HepG2 (cell line): ENCODE measurements at regions not wholly inside any gene's neighbourhood (a gene's known extent, or its start where the extent isn't known, plus 50 kb on each side); places are given as distances from the start of the nearest gene placed in this dataset.

Experiments used
- ATAC-seq: fragments of 200-7000 bp; cut with Tn5 transposase; 3 replicates; pipeline ENCODE4 v1.9.1; 2020; ENCODE audit warnings: mild to moderate bottlenecking, moderate library complexity
- BruUV-seq: library from RNA; stranded (reverse); fragments of 400-500 nt; replicated peaks from 2 replicates; lab custom pipeline; 2021; lab: Mats Ljungman, UMichigan
- CTCF ChIA-PET: fragments of 300-600 bp; formaldehyde crosslinking; extraction: SDS; loops from one replicate; lab custom pipeline; 2021; ENCODE audit warnings: low total read pairs, inconsistent platforms, low intra/inter-chr PET ratio; lab: Yijun Ruan, JAX
- POLR2A ChIA-PET: fragments of 350-600 bp; sonication (Branson Sonifier 250); formaldehyde crosslinking; loops from one replicate; lab custom pipeline; 2020; ENCODE audit warnings: antibody characterized with exemption, inconsistent platforms; lab: Yijun Ruan, JAX
- DNase-seq: peaks from one replicate; pipeline ENCODE4 v3.0.0-alpha.2; 2015; ENCODE audit warnings: low spot score
- FAIRE-seq: peaks from 3 replicates; lab custom pipeline; 2011; peaks lifted over from hg19 to GRCh38; lab: Jason Lieb, UNC
- H2AFZ ChIP-seq: one replicate; pipeline ENCODE4 v1.6.1; 2011; ENCODE audit warnings: low read length, inconsistent platforms
- H3K27ac ChIP-seq: fragments of 300-600 bp; 3 replicates; pipeline ENCODE4 v1.8.0; 2011; ENCODE audit warnings: mixed run types, mild to moderate bottlenecking, mixed read lengths, low read length, inconsistent platforms; ENCODE audit not compliant: insufficient read depth; ENCODE audit errors: extremely low read length
- H3K27me3 ChIP-seq, 2 experiments: fragments of 200-600 bp in 1 of 2; 2 replicates in 1 of 2; 3 replicates in 1 of 2; pipeline versions ENCODE4 v1.6.0 to v1.8.0; 2011; ENCODE audit warnings: low read length in 2 of 2, mild to moderate bottlenecking in 2 of 2, moderate library complexity in 2 of 2, inconsistent platforms in 1 of 2; ENCODE audit not compliant: insufficient read depth in 2 of 2, control insufficient read depth in 1 of 2
- H3K36me3 ChIP-seq, 2 experiments: fragments of 200-600 bp in 1 of 2; replicated peaks in 1 of 2; 2 replicates in 1 of 2; 3 replicates in 1 of 2; pipeline versions ENCODE4 v1.5.1 to v1.8.0; 2011; ENCODE audit warnings: low read length in 2 of 2, inconsistent platforms in 1 of 2; ENCODE audit not compliant: insufficient read depth in 2 of 2, control insufficient read depth in 1 of 2
- H3K4me1 ChIP-seq: 2 replicates; pipeline ENCODE4 v1.5.1; 2012; ENCODE audit warnings: low read length, inconsistent platforms; ENCODE audit not compliant: insufficient read depth
- H3K4me2 ChIP-seq: 2 replicates; pipeline ENCODE4 v1.6.0; 2011; ENCODE audit warnings: low read depth, low read length, inconsistent platforms
- H3K4me3 ChIP-seq, 3 experiments: fragments of 200-600 bp in 1 of 3; sonication (generic), shearing (Covaris generic) in 1 of 3; replicated peaks in 1 of 3; 2 replicates each; pipeline ENCODE4 v1.5.1; 2011 to 2016; ENCODE audit warnings: low read length in 3 of 3, inconsistent platforms in 2 of 3, low read depth in 2 of 3, mild to moderate bottlenecking in 2 of 3, control low read depth in 1 of 3, mixed read lengths in 1 of 3; ENCODE audit not compliant: insufficient read depth in 1 of 3
- H3K79me2 ChIP-seq: one replicate; pipeline ENCODE4 v1.6.1; 2011; ENCODE audit warnings: low read length, inconsistent platforms; ENCODE audit not compliant: insufficient read depth
- H3K9ac ChIP-seq: 2 replicates; pipeline ENCODE4 v1.6.0; 2011; ENCODE audit warnings: mild to moderate bottlenecking, low read depth, low read length, inconsistent platforms; ENCODE audit not compliant: insufficient read depth
- H3K9me3 ChIP-seq: 2 replicates; pipeline ENCODE4 v1.5.1; 2012; ENCODE audit warnings: mild to moderate bottlenecking, low read length
- H4K20me1 ChIP-seq: 2 replicates; pipeline ENCODE4 v1.6.0; 2011; ENCODE audit warnings: inconsistent platforms, mild to moderate bottlenecking, low read length, moderate library complexity; ENCODE audit not compliant: insufficient read depth
- CTCF ChIP-seq: sonication (generic); formaldehyde crosslinking; IDR thresholded peaks from 2 replicates; pipeline ENCODE4 v1.5.0; 2020; ENCODE audit warnings: mild to moderate bottlenecking, missing genetic modification reagents, moderate library complexity
- ELF4 ChIP-seq: sonication (generic); formaldehyde crosslinking; IDR thresholded peaks from 2 replicates; pipeline ENCODE4 v1.5.0; 2020; ENCODE audit warnings: missing genetic modification reagents, mild to moderate bottlenecking, moderate library complexity, borderline replicate concordance
- MEF2D ChIP-seq: sonication (generic); formaldehyde crosslinking; IDR thresholded peaks from 2 replicates; pipeline ENCODE4 v1.5.1; 2020; ENCODE audit warnings: mild to moderate bottlenecking, missing genetic modification reagents
- MTF2 ChIP-seq: sonication (generic); formaldehyde crosslinking; IDR thresholded peaks from 2 replicates; pipeline ENCODE4 v1.5.0; 2020; ENCODE audit warnings: missing genetic modification reagents, borderline replicate concordance
- NAIF1 ChIP-seq: sonication (generic); formaldehyde crosslinking; IDR thresholded peaks from 2 replicates; pipeline ENCODE4 v1.5.0; 2020; ENCODE audit warnings: mild to moderate bottlenecking, missing genetic modification reagents, borderline replicate concordance
- NKX3-1 ChIP-seq: sonication (generic); formaldehyde crosslinking; IDR thresholded peaks from 2 replicates; pipeline ENCODE4 v1.5.0; 2020; ENCODE audit warnings: missing genetic modification reagents
- PHF21A ChIP-seq: sonication (generic); formaldehyde crosslinking; IDR thresholded peaks from 2 replicates; pipeline ENCODE4 v1.5.0; 2020; ENCODE audit warnings: mild to moderate bottlenecking, missing genetic modification reagents
- STAG1 ChIP-seq: sonication (generic); formaldehyde crosslinking; IDR thresholded peaks from 2 replicates; pipeline ENCODE4 v1.4.0; 2020; ENCODE audit warnings: missing genetic modification reagents
- TSC22D2 ChIP-seq: sonication (generic); formaldehyde crosslinking; IDR thresholded peaks from 2 replicates; pipeline ENCODE4 v1.5.1; 2020; ENCODE audit warnings: missing genetic modification reagents, mild to moderate bottlenecking, borderline replicate concordance
- ZBTB8A ChIP-seq: sonication (generic); formaldehyde crosslinking; IDR thresholded peaks from 2 replicates; pipeline ENCODE4 v1.4.0; 2020; ENCODE audit warnings: mild to moderate bottlenecking, low read depth, missing genetic modification reagents, borderline replicate concordance
- ZFP36 ChIP-seq: fragments of 150-350 bp; IDR thresholded peaks from 2 replicates; pipeline ENCODE4 v1.6.1; 2018; ENCODE audit warnings: borderline replicate concordance, low read length, low read depth; ENCODE audit not compliant: partially characterized antibody
- ZNF136 ChIP-seq: sonication (generic); formaldehyde crosslinking; IDR thresholded peaks from 2 replicates; pipeline ENCODE4 v1.8.1; 2022; ENCODE audit warnings: low read depth, mild to moderate bottlenecking, moderate library complexity, missing genetic modification reagents
- ZNF569 ChIP-seq: sonication (generic); formaldehyde crosslinking; IDR thresholded peaks from 2 replicates; pipeline ENCODE4 v1.5.0; 2020; ENCODE audit warnings: mild to moderate bottlenecking, missing genetic modification reagents, moderate library complexity, borderline replicate concordance
- ZNF619 ChIP-seq: sonication (generic); formaldehyde crosslinking; IDR thresholded peaks from 2 replicates; pipeline ENCODE4 v1.4.0; 2020; ENCODE audit warnings: mild to moderate bottlenecking, missing genetic modification reagents
- ZNF761 ChIP-seq: sonication (generic); formaldehyde crosslinking; conservative IDR thresholded peaks from 2 replicates; pipeline ENCODE4 v1.4.0; 2020; ENCODE audit warnings: mild to moderate bottlenecking, missing genetic modification reagents
- WGBS: methylation state at CpG from one replicate; pipeline ENCODE4 v1.1.6; 2017; ENCODE audit warnings: low lambda C conversion rate; 5-methylcytosine and 5-hydroxymethylcytosine counted together
- in situ Hi-C: cut with HindIII; loops from 2 replicates; pipeline ENCODE4 v1.10.0; 2017; ENCODE audit warnings: low pct_unique_long_range_greater_than_20kb; ENCODE audit not compliant: extremely low pct_ligation_motif_present
- intact Hi-C: fragments of 100-400 bp; cut with micrococcal nuclease; formaldehyde crosslinking; loops from one replicate; pipeline ENCODE4 v1.10.0; 2022; ENCODE audit not compliant: unreplicated experiment
- TF ChIP-seq, protein P1 (sequence below): sonication (generic); formaldehyde crosslinking; IDR thresholded peaks from 2 replicates; pipeline ENCODE4 v1.4.0; 2020; ENCODE audit warnings: missing genetic modification reagents

- H3K9ac ChIP-seq = no peak overlapping the region
- TF ChIP-seq CTCF (CRISPR knock-in tag) = peak; percentile 24
- TF ChIP-seq ZFP36 = no peak
- TF ChIP-seq STAG1 (CRISPR knock-in tag) = peak; percentile 40; the same call in 1 of the 2 replicates
- TF ChIP-seq, all 625 proteins: peak for 2
- no peaks in the 10 kb centered on the region for H3K9me3 ChIP-seq
- no peaks in the 10 kb centered on the region for H4K20me1 ChIP-seq
- no TSS peak for BruUV-seq
- ATAC-seq = no peak
- H3K27me3 ChIP-seq = no peaks in the 10 kb centered on the region
- no peak overlapping the region for H3K27ac ChIP-seq
- no peak overlapping the region for H3K4me3 ChIP-seq
- in situ Hi-C loops (no loop called here), intact Hi-C loops (loop anchor here (1.0 kb wide), 1 partner anchor 213 kb away; no protein-coding TSS in a partner anchor)
- H3K4me2 ChIP-seq = no peak overlapping the region
- POLR2A ChIA-PET = no interaction called here
- CTCF ChIA-PET = no interaction called here
- WGBS = 1% methylated on average over 6 of the region's 6 CpGs
- H3K36me3 ChIP-seq = no peaks in the 10 kb centered on the region
- DNase-seq = peak; percentile 6
- no peak overlapping the region for H2AFZ ChIP-seq
- no peaks in the 10 kb centered on the region for H3K4me1 ChIP-seq
- H3K79me2 ChIP-seq = no peaks in the 10 kb centered on the region
- peak; percentile 37 for FAIRE-seq
Observed at GRCh38 chr7:79806161-79806734, 328.4 kb upstream of the GNAI1 start.

- BruUV-seq = no TSS peak
- Histone ChIP-seq H3K4me3 (no peak overlapping the region), H3K36me3 (no peaks in the 10 kb centered on the region), H3K9me3 (no peaks in the 10 kb centered on the region), H3K9ac (no peak overlapping the region), H3K4me1 (no peaks in the 10 kb centered on the region), H2AFZ (no peak overlapping the region), H3K27ac (no peak overlapping the region), H3K79me2 (no peaks in the 10 kb centered on the region), H4K20me1 (no peaks in the 10 kb centered on the region), H3K4me2 (no peak overlapping the region), H3K27me3 (no peaks in the 10 kb centered on the region)
- intact Hi-C loops = no loop called here
- ChIA-PET POLR2A (no interaction called here), CTCF (no interaction called here)
- FAIRE-seq (no peak), DNase-seq (no peak), ATAC-seq (no peak)
- WGBS = 2% methylated on average over 6 of the region's 6 CpGs
- in situ Hi-C loops = no loop called here
- TF ChIP-seq, protein P1, sequence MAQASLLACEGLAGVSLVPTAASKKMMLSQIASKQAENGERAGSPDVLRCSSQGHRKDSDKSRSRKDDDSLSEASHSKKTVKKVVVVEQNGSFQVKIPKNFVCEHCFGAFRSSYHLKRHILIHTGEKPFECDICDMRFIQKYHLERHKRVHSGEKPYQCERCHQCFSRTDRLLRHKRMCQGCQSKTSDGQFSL (CRISPR knock-in tag) = no peak
- TF ChIP-seq MTF2 (CRISPR knock-in tag) (no peak), ZNF136 (CRISPR knock-in tag) (no peak), ZBTB8A (no peak), PHF21A (CRISPR knock-in tag) (no peak), ELF4 (CRISPR knock-in tag) (no peak), ZNF761 (CRISPR knock-in tag) (no peak), TSC22D2 (CRISPR knock-in tag) (no peak), NKX3-1 (no peak), ZNF619 (no peak), MEF2D (CRISPR knock-in tag) (no peak), NAIF1 (CRISPR knock-in tag) (no peak), ZNF569 (CRISPR knock-in tag) (no peak)
Observed at GRCh38 chr7:79790656-79791262, 337.3 kb upstream of the MAGI2 start.
